DND-41 (cell line): ENCODE measurements at regions not wholly inside any gene's neighbourhood (a gene's known extent, or its start where the extent isn't known, plus 50 kb on each side); places are given as distances from the start of the nearest gene placed in this dataset.

Source experiments
- ATAC-seq: fragments of 200-7000 bp; cut with Tn5 transposase; 3 replicates; pipeline ENCODE4 v1.9.1; 2021; ENCODE audit warnings: low read depth; ENCODE audit not compliant: insufficient read depth
- DNase-seq: peaks from one replicate; pipeline ENCODE4 v3.0.0-alpha.2; 2020
- H2AFZ ChIP-seq: 2 replicates; pipeline ENCODE4 v1.6.0; 2012; ENCODE audit warnings: low read depth, low read length
- H3K27ac ChIP-seq: 2 replicates; pipeline ENCODE4 v1.5.1; 2012; ENCODE audit warnings: low read length, inconsistent platforms
- H3K27me3 ChIP-seq: fragments of 200-600 bp; sonication (generic); 2 replicates; pipeline ENCODE4 v1.6.0; 2012; ENCODE audit warnings: low read length, mild to moderate bottlenecking, inconsistent platforms; ENCODE audit not compliant: insufficient read depth, poor library complexity
- H3K36me3 ChIP-seq: 2 replicates; pipeline ENCODE4 v1.5.1; 2012; ENCODE audit warnings: low read length, inconsistent platforms; ENCODE audit not compliant: insufficient read depth
- H3K4me1 ChIP-seq: 2 replicates; pipeline ENCODE4 v1.5.1; 2012; ENCODE audit warnings: mild to moderate bottlenecking, low read length; ENCODE audit not compliant: insufficient read depth
- H3K4me2 ChIP-seq: 2 replicates; pipeline ENCODE4 v1.6.0; 2012; ENCODE audit warnings: mild to moderate bottlenecking, moderate library complexity, low read length, inconsistent platforms; ENCODE audit not compliant: insufficient read depth
- H3K4me3 ChIP-seq, 2 experiments: fragments of 200-600 bp in 1 of 2; shearing (Covaris generic) in 1 of 2; 2 replicates each; pipeline ENCODE4 v1.5.1; 2012 to 2016; ENCODE audit warnings: inconsistent platforms in 2 of 2, low read length in 2 of 2, mild to moderate bottlenecking in 2 of 2, low read depth in 1 of 2, moderate library complexity in 1 of 2
- H3K79me2 ChIP-seq: 2 replicates; pipeline ENCODE4 v1.6.0; 2012; ENCODE audit warnings: low read length, inconsistent platforms; ENCODE audit not compliant: insufficient read depth
- H3K9ac ChIP-seq: 2 replicates; pipeline ENCODE4 v1.6.0; 2012; ENCODE audit warnings: low read depth, mild to moderate bottlenecking, inconsistent platforms, low read length, moderate library complexity
- H3K9me3 ChIP-seq: 2 replicates; pipeline ENCODE4 v1.5.1; 2012; ENCODE audit warnings: low read length, moderate library complexity, mild to moderate bottlenecking, inconsistent platforms; ENCODE audit not compliant: insufficient read depth, severe bottlenecking
- H4K20me1 ChIP-seq: 2 replicates; pipeline ENCODE4 v1.6.0; 2012; ENCODE audit warnings: low read length; ENCODE audit not compliant: insufficient read depth
- EZH2 ChIP-seq: IDR thresholded peaks from 3 replicates; pipeline ENCODE4 v1.6.1; 2012; ENCODE audit warnings: borderline replicate concordance, low read depth, mild to moderate bottlenecking, moderate library complexity, low read length, inconsistent platforms; ENCODE audit not compliant: severe bottlenecking
- TF ChIP-seq, protein P1 (sequence below): IDR thresholded peaks from 2 replicates; pipeline ENCODE4 v1.5.1; 2012; ENCODE audit warnings: borderline replicate concordance, low read length, moderate library complexity, mild to moderate bottlenecking; ENCODE audit not compliant: poor library complexity, severe bottlenecking; ENCODE audit errors: extremely low read depth

DNA sequence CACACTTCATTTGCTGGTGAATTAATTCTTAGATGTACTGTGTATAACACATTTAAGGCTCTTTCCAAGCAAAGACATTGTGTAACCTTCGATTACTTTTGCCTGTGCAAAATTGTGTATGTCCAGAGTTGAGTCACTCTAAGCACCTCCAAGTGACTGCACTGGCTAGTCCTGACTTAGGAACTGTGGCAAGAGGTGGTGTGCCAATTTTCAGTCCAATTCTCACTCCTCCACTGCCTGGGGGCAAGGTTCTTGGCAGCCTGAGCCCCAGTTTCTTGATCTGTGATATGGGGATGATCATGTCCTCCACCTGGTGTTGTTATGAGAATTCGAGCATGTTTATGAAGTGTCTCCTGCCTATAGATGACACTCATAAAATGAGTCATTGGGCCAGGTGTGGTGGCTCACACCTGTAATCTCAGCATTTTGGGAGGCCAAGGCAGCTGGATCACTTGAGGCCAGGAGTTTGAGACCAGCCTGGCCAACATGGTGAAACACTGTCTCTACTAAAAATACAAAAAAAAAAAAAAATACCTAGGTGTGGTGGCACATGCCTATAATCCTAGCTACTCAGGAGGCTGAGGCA, 105.3 kb upstream of the CDYL start:
- Histone ChIP-seq H3K4me1 (no peaks in the 10 kb centered on the region), H2AFZ (no peak overlapping the region), H3K27ac (no peak overlapping the region), H3K27me3 (peaks cover 6% of the 10 kb centered on the region), H3K4me2 (no peak overlapping the region), H3K36me3 (no peaks in the 10 kb centered on the region), H3K79me2 (no peaks in the 10 kb centered on the region), H4K20me1 (no peaks in the 10 kb centered on the region), H3K9ac (no peak overlapping the region), H3K9me3 (no peaks in the 10 kb centered on the region), H3K4me3 (no peak overlapping the region)
- ATAC-seq (no peak), DNase-seq (no peak)
- TF ChIP-seq EZH2: no peak
- TF ChIP-seq, protein P1, sequence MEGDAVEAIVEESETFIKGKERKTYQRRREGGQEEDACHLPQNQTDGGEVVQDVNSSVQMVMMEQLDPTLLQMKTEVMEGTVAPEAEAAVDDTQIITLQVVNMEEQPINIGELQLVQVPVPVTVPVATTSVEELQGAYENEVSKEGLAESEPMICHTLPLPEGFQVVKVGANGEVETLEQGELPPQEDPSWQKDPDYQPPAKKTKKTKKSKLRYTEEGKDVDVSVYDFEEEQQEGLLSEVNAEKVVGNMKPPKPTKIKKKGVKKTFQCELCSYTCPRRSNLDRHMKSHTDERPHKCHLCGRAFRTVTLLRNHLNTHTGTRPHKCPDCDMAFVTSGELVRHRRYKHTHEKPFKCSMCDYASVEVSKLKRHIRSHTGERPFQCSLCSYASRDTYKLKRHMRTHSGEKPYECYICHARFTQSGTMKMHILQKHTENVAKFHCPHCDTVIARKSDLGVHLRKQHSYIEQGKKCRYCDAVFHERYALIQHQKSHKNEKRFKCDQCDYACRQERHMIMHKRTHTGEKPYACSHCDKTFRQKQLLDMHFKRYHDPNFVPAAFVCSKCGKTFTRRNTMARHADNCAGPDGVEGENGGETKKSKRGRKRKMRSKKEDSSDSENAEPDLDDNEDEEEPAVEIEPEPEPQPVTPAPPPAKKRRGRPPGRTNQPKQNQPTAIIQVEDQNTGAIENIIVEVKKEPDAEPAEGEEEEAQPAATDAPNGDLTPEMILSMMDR: no peak

DNA sequence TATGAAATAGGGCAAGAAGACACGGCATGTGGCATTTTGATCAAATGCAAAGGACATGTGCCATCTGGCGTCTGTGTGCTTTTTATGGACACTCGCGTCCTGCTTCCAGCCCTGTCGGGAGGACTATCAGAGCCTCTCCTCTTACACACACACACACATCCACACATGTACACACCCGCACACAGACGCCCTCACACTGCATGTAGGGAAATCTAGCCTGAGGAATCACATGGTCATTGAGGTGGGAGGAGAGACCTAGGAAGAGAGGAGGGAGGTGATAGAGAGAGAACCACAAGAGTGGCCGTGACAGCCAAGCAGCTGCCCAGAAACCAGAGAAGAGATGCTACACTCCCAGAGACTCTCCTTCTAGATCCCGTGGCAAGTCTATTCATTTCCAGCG, 105.9 kb upstream of the CDYL start:
- no peak overlapping the region for H3K27ac ChIP-seq
- no peak overlapping the region for H3K9ac ChIP-seq
- H3K4me2 ChIP-seq: no peak overlapping the region
- no peaks in the 10 kb centered on the region for H3K79me2 ChIP-seq
- TF ChIP-seq EZH2: no peak
- TF ChIP-seq, protein P1: no peak
- H3K4me3 ChIP-seq: no peak overlapping the region
- H3K27me3 ChIP-seq: peaks cover 6% of the 10 kb centered on the region
- H3K4me1 ChIP-seq: no peaks in the 10 kb centered on the region
- no peaks in the 10 kb centered on the region for H3K36me3 ChIP-seq
- no peak for ATAC-seq
- no peak overlapping the region for H2AFZ ChIP-seq
- no peaks in the 10 kb centered on the region for H3K9me3 ChIP-seq
- no peak for DNase-seq
- no peaks in the 10 kb centered on the region for H4K20me1 ChIP-seq

DNA sequence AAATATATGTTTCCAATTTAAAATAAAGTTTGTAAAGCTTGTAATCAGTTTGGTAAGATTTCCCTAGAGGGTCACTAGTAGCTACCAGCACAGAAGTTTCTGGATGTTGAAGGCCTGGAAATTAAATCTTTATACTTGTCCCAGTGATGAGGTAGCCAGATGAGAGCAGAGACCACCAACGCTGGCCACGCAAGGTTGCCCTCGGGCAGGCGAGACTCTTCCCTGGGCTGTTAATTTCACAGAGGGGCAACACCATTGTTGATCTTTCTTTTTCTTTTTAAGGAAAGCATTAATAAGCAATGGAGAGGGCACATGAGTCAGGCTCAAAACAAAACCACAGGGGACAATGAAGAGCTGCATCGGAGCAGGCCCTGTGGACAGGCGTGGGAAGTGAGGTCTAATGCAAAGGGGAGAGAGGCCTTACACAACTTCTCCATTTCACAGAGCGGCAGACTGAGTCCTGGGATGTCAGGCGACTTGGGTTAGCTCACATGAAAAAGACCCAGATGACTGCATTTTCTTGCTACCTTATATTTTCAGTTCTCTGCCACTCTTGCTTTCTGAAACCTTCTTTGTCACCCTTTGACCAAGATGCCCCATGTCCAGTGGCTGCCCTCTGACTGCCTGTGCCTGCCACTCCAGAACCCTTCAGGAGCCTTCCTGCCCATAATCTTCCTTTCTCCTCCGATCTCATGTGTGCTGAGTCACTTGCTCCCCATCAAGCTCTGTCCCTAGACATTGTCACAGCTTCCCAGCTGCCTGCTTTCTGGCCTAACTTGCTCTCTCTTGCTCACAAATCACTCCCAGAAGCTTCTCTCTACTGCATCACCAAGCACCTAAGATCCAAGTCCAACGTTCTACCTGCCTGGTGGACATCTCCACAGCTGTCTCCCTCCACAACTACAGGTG, 107.7 kb upstream of the CDYL start:
- H3K4me1 ChIP-seq: no peaks in the 10 kb centered on the region
- ATAC-seq (no peak), DNase-seq (no peak)
- H3K79me2 ChIP-seq: no peaks in the 10 kb centered on the region
- H3K4me3 ChIP-seq: no peak overlapping the region
- no peaks in the 10 kb centered on the region for H4K20me1 ChIP-seq
- H3K9me3 ChIP-seq: no peaks in the 10 kb centered on the region
- no peak overlapping the region for H3K9ac ChIP-seq
- H2AFZ ChIP-seq: no peak overlapping the region
- H3K4me2 ChIP-seq: no peak overlapping the region
- H3K27me3 ChIP-seq: peaks cover 8% of the 10 kb centered on the region
- no peak overlapping the region for H3K27ac ChIP-seq
- H3K36me3 ChIP-seq: no peaks in the 10 kb centered on the region
- TF ChIP-seq EZH2: no peak

DNA sequence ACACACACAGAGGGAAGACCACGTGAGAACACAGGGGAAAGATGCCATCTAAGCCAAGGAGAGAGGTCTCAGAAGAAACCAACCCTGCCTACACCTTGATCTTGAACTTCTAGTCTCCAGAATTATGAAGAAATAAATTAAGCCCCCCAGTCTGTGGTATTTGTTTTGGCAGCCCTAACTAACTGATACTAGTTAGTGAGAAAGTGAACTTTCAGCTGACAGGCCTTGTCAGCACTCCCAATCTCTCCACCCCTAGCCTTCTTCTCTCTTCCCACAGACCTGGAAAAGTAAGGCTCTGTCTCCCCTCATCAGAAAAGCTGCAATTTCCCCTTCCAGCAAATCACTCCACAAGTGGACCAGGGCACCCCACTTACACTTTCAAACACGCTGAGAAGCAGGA, 108.6 kb upstream of the CDYL start:
- no peak overlapping the region for H3K4me2 ChIP-seq
- peaks cover 8% of the 10 kb centered on the region for H3K27me3 ChIP-seq
- DNase-seq (no peak), ATAC-seq (no peak)
- no peaks in the 10 kb centered on the region for H3K79me2 ChIP-seq
- H3K9me3 ChIP-seq: no peaks in the 10 kb centered on the region
- no peak overlapping the region for H3K9ac ChIP-seq
- no peaks in the 10 kb centered on the region for H4K20me1 ChIP-seq
- H3K4me3 ChIP-seq: no peak overlapping the region
- H3K4me1 ChIP-seq: no peaks in the 10 kb centered on the region
- H2AFZ ChIP-seq: no peak overlapping the region
- H3K27ac ChIP-seq: no peak overlapping the region
- H3K36me3 ChIP-seq: no peaks in the 10 kb centered on the region
- no peak for TF ChIP-seq EZH2
- TF ChIP-seq, protein P1: no peak
